Stimulated activated effector memory CD8-positive, alpha-beta T cell treated with anti-CD3 and anti-CD28 coated beads, Interleukin-12 subunit alpha, Interleukin-12 subunit beta, amount 100 ng/mL, for 72 hours (primary cell): ENCODE measurements at regions not wholly inside any gene's neighbourhood (a gene's known extent, or its start where the extent isn't known, plus 50 kb on each side); places are given as distances from the start of the nearest gene placed in this dataset.

ENCODE experiments used
- ATAC-seq: fragments of 150-1000 bp; cut with Tn5 transposase; 2 replicates; pipeline ENCODE4 v1.10.0; 2021
- DNase-seq, 2 donors: peaks; one replicate each; pipeline ENCODE4 v3.0.0; 2021 to 2022; ENCODE audit warnings: low spot score in 2 of 2
- H3K27ac Mint-ChIP-seq: one replicate; pipeline ENCODE4 v1.8.0; 2022; ENCODE audit warnings: mild to moderate bottlenecking, mixed read lengths
- H3K36me3 Mint-ChIP-seq: one replicate; pipeline ENCODE4 v1.8.0; 2022; ENCODE audit warnings: mild to moderate bottlenecking, mixed read lengths
- H3K4me1 Mint-ChIP-seq: one replicate; pipeline ENCODE4 v1.8.0; 2022; ENCODE audit warnings: mixed read lengths
- H3K4me3 Mint-ChIP-seq: one replicate; pipeline ENCODE4 v1.8.0; 2022; ENCODE audit warnings: mild to moderate bottlenecking, mixed read lengths
- H3K9me3 Mint-ChIP-seq: one replicate; pipeline ENCODE4 v1.8.0; 2022; ENCODE audit warnings: mixed read lengths

- H3K9me3 Mint-ChIP-seq = peaks cover 3% of the 10 kb centered on the region
- H3K27ac Mint-ChIP-seq = no peak overlapping the region
- ATAC-seq = no peak
- no peaks in the 10 kb centered on the region for H3K4me1 Mint-ChIP-seq
- no peaks in the 10 kb centered on the region for H3K36me3 Mint-ChIP-seq
- no peak for DNase-seq
- H3K4me3 Mint-ChIP-seq = no peak overlapping the region
Observed at GRCh38 chr1:14297356-14297755, 301.1 kb upstream of the KAZN start.

- Mint-ChIP-seq H3K36me3 (no peaks in the 10 kb centered on the region), H3K9me3 (peaks cover 3% of the 10 kb centered on the region), H3K4me1 (no peaks in the 10 kb centered on the region), H3K4me3 (no peak overlapping the region), H3K27ac (no peak overlapping the region)
- no peak for DNase-seq
- ATAC-seq = no peak
Observed at GRCh38 chr1:14298806-14299205, 299.7 kb upstream of the KAZN start.

GRCh38 chr1:14300991-14301703 lies 297.3 kb upstream of the KAZN start:
- peak; percentile 19 for ATAC-seq
- H3K36me3 Mint-ChIP-seq = no peaks in the 10 kb centered on the region
- H3K9me3 Mint-ChIP-seq = peaks cover 3% of the 10 kb centered on the region
- H3K4me3 Mint-ChIP-seq = no peak overlapping the region
- no peak for DNase-seq
- H3K4me1 Mint-ChIP-seq = no peaks in the 10 kb centered on the region
- H3K27ac Mint-ChIP-seq = no peak overlapping the region

GRCh38 chr1:14301704-14302024 lies 296.8 kb upstream of the KAZN start:
- no peak overlapping the region for H3K4me3 Mint-ChIP-seq
- no peaks in the 10 kb centered on the region for H3K36me3 Mint-ChIP-seq
- DNase-seq = no peak
- peaks cover 3% of the 10 kb centered on the region for H3K9me3 Mint-ChIP-seq
- ATAC-seq = no peak
- no peaks in the 10 kb centered on the region for H3K4me1 Mint-ChIP-seq
- H3K27ac Mint-ChIP-seq = no peak overlapping the region

GRCh38 chr1:14302025-14302424 lies 296.5 kb upstream of the KAZN start:
- no peak overlapping the region for H3K27ac Mint-ChIP-seq
- H3K4me3 Mint-ChIP-seq = no peak overlapping the region
- H3K9me3 Mint-ChIP-seq = peaks cover 3% of the 10 kb centered on the region
- ATAC-seq = no peak
- H3K4me1 Mint-ChIP-seq = no peaks in the 10 kb centered on the region
- no peaks in the 10 kb centered on the region for H3K36me3 Mint-ChIP-seq
- DNase-seq = no peak

GRCh38 chr1:14303011-14303410 lies 295.5 kb upstream of the KAZN start:
- Mint-ChIP-seq H3K36me3 (no peaks in the 10 kb centered on the region), H3K4me3 (no peak overlapping the region), H3K4me1 (no peaks in the 10 kb centered on the region), H3K9me3 (peaks cover 3% of the 10 kb centered on the region), H3K27ac (no peak overlapping the region)
- ATAC-seq (no peak), DNase-seq (no peak)

- H3K9me3 Mint-ChIP-seq = no peaks in the 10 kb centered on the region
- DNase-seq (no peak), ATAC-seq (no peak)
- H3K4me1 Mint-ChIP-seq = no peaks in the 10 kb centered on the region
- no peak overlapping the region for H3K27ac Mint-ChIP-seq
- no peak overlapping the region for H3K4me3 Mint-ChIP-seq
- no peaks in the 10 kb centered on the region for H3K36me3 Mint-ChIP-seq
Observed at GRCh38 chr1:14304381-14304865, 294.1 kb upstream of the KAZN start.

GRCh38 chr1:14308460-14308859 lies 290.0 kb upstream of the KAZN start:
- H3K9me3 Mint-ChIP-seq = no peaks in the 10 kb centered on the region
- no peaks in the 10 kb centered on the region for H3K36me3 Mint-ChIP-seq
- DNase-seq (no peak), ATAC-seq (no peak)
- H3K4me3 Mint-ChIP-seq = no peak overlapping the region
- H3K4me1 Mint-ChIP-seq = no peaks in the 10 kb centered on the region
- no peak overlapping the region for H3K27ac Mint-ChIP-seq

GRCh38 chr1:14309984-14310383 lies 288.5 kb upstream of the KAZN start:
- Mint-ChIP-seq H3K9me3 (no peaks in the 10 kb centered on the region), H3K27ac (no peak overlapping the region), H3K4me1 (no peaks in the 10 kb centered on the region), H3K4me3 (no peak overlapping the region), H3K36me3 (no peaks in the 10 kb centered on the region)
- ATAC-seq (no peak), DNase-seq (no peak)

GRCh38 chr1:14310476-14310875 lies 288.0 kb upstream of the KAZN start:
- Mint-ChIP-seq H3K27ac (no peak overlapping the region), H3K9me3 (no peaks in the 10 kb centered on the region), H3K4me3 (no peak overlapping the region), H3K36me3 (no peaks in the 10 kb centered on the region), H3K4me1 (no peaks in the 10 kb centered on the region)
- DNase-seq (no peak), ATAC-seq (no peak)

- H3K27ac Mint-ChIP-seq = no peak overlapping the region
- DNase-seq (no peak), ATAC-seq (no peak)
- H3K4me3 Mint-ChIP-seq = no peak overlapping the region
- no peaks in the 10 kb centered on the region for H3K4me1 Mint-ChIP-seq
- no peaks in the 10 kb centered on the region for H3K9me3 Mint-ChIP-seq
- H3K36me3 Mint-ChIP-seq = no peaks in the 10 kb centered on the region
Observed at GRCh38 chr1:14313731-14314431, 284.6 kb upstream of the KAZN start.

GRCh38 chr1:14318830-14319229 lies 279.7 kb upstream of the KAZN start:
- DNase-seq (no peak), ATAC-seq (no peak)
- Mint-ChIP-seq H3K4me1 (no peaks in the 10 kb centered on the region), H3K36me3 (no peaks in the 10 kb centered on the region), H3K9me3 (no peaks in the 10 kb centered on the region), H3K27ac (no peak overlapping the region), H3K4me3 (no peak overlapping the region)

GRCh38 chr1:14320518-14320917 lies 278.0 kb upstream of the KAZN start:
- Mint-ChIP-seq H3K36me3 (no peaks in the 10 kb centered on the region), H3K4me3 (no peak overlapping the region), H3K27ac (no peak overlapping the region), H3K9me3 (no peaks in the 10 kb centered on the region), H3K4me1 (no peaks in the 10 kb centered on the region)
- DNase-seq (no peak), ATAC-seq (no peak)

- Mint-ChIP-seq H3K27ac (no peak overlapping the region), H3K4me1 (no peaks in the 10 kb centered on the region), H3K4me3 (no peak overlapping the region)
Observed at GRCh38 chr1:14320986-14321385, 277.5 kb upstream of the KAZN start.

GRCh38 chr1:14321422-14321821 lies 277.1 kb upstream of the KAZN start:
- Mint-ChIP-seq H3K9me3 (peaks cover 3% of the 10 kb centered on the region), H3K4me1 (no peaks in the 10 kb centered on the region), H3K36me3 (no peaks in the 10 kb centered on the region), H3K4me3 (no peak overlapping the region), H3K27ac (no peak overlapping the region)
- DNase-seq (no peak), ATAC-seq (no peak)

More at GRCh38 chr1:14320986-14321385, 277.5 kb upstream of the KAZN start:
- H3K36me3 Mint-ChIP-seq = no peaks in the 10 kb centered on the region
- ATAC-seq (no peak), DNase-seq (no peak)
- no peaks in the 10 kb centered on the region for H3K9me3 Mint-ChIP-seq

- no peak overlapping the region for H3K4me3 Mint-ChIP-seq
- H3K4me1 Mint-ChIP-seq = no peaks in the 10 kb centered on the region
- no peak for ATAC-seq
- DNase-seq = no peak
- no peaks in the 10 kb centered on the region for H3K36me3 Mint-ChIP-seq
- H3K27ac Mint-ChIP-seq = no peak overlapping the region
- H3K9me3 Mint-ChIP-seq = peaks cover 7% of the 10 kb centered on the region
Observed at GRCh38 chr1:14323568-14324247, 274.8 kb upstream of the KAZN start.
